OCI-LY1 (cell line): ENCODE measurements at regions not wholly inside any gene's neighbourhood (a gene's known extent, or its start where the extent isn't known, plus 50 kb on each side); places are given as distances from the start of the nearest gene placed in this dataset.

Experiments used
- CTCF ChIP-seq: fragments of 200-600 bp; sonication (generic), shearing (Covaris generic); IDR thresholded peaks from 2 replicates; pipeline ENCODE4 v1.5.1; 2017; ENCODE audit warnings: mild to moderate bottlenecking, antibody characterized with exemption, low read length, moderate library complexity, mixed read lengths
- EZH2 ChIP-seq: fragments of 200-600 bp; sonication (generic), shearing (Covaris generic); IDR thresholded peaks from 2 replicates; pipeline ENCODE4 v1.8.0; 2017; ENCODE audit warnings: borderline replicate concordance, mixed run types, mild to moderate bottlenecking, antibody characterized with exemption, low read length, moderate library complexity, mixed read lengths

GRCh38 chr18:77552945-77553344 is 303.3 kb downstream of the GALR1 start:
- TF ChIP-seq CTCF (no peak), EZH2 (no peak)
